ENCODE measurements at regions not wholly inside any gene's neighbourhood (a gene's known extent, or its start where the extent isn't known, plus 50 kb on each side); places are given as distances from the start of the nearest gene placed in this dataset.

- no peak for DNase-seq
- Mint-ChIP-seq H3K36me3 (ENCODE audit: low read depth) (no peaks in the 10 kb centered on the region), H3K4me3 (no peak overlapping the region), H3K27ac (no peak overlapping the region), H3K4me1 (ENCODE audit: low read depth) (no peaks in the 10 kb centered on the region), H3K9me3 (ENCODE audit: insufficient read depth) (no peaks in the 10 kb centered on the region), H3K27me3 (ENCODE audit: low read depth) (peaks cover 4% of the 10 kb centered on the region)
- ChIA-PET CTCF (no interaction called here), POLR2A (no interaction called here)
- ATAC-seq: no peak
Observed at GRCh38 chr6:21501815-21502214, 91.7 kb upstream of the SOX4 start.

DNA sequence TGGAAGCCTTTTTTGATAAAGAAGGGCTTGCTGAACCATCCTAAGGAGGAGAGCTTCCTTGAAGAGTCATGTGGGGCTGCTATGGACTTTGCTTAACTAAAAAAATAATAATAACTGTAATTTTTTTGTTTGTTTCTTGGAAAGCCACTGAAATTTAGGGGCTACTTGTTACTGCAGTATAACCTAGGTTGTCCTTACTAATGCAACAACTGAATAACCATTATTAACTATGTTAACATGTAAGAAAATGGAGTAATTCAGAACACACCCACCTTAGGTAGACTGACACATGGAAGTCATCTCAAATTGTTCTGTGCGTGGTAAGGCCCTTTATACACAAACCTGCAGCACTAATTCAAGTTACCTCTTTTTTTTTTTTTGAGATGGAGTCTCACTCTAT is 90.9 kb upstream of the SOX4 start:
- ATAC-seq: no peak
- no peak overlapping the region for H3K27ac Mint-ChIP-seq
- no peaks in the 10 kb centered on the region for H3K4me1 Mint-ChIP-seq (ENCODE audit: low read depth)
- DNase-seq: no peak
- no peaks in the 10 kb centered on the region for H3K36me3 Mint-ChIP-seq (ENCODE audit: low read depth)
- CTCF ChIA-PET: no interaction called here
- H3K9me3 Mint-ChIP-seq (ENCODE audit: insufficient read depth): no peaks in the 10 kb centered on the region
- POLR2A ChIA-PET: no interaction called here
- H3K4me3 Mint-ChIP-seq: no peak overlapping the region
- peaks cover 4% of the 10 kb centered on the region for H3K27me3 Mint-ChIP-seq (ENCODE audit: low read depth)

- Mint-ChIP-seq H3K27me3 (ENCODE audit: low read depth) (peaks cover 4% of the 10 kb centered on the region), H3K9me3 (ENCODE audit: insufficient read depth) (no peaks in the 10 kb centered on the region), H3K4me1 (ENCODE audit: low read depth) (no peaks in the 10 kb centered on the region), H3K27ac (no peak overlapping the region), H3K4me3 (no peak overlapping the region), H3K36me3 (ENCODE audit: low read depth) (no peaks in the 10 kb centered on the region)
- ChIA-PET POLR2A (no interaction called here), CTCF (no interaction called here)
- DNase-seq (no peak), ATAC-seq (no peak)
Observed at GRCh38 chr6:21504790-21505189, 88.8 kb upstream of the SOX4 start.

DNA sequence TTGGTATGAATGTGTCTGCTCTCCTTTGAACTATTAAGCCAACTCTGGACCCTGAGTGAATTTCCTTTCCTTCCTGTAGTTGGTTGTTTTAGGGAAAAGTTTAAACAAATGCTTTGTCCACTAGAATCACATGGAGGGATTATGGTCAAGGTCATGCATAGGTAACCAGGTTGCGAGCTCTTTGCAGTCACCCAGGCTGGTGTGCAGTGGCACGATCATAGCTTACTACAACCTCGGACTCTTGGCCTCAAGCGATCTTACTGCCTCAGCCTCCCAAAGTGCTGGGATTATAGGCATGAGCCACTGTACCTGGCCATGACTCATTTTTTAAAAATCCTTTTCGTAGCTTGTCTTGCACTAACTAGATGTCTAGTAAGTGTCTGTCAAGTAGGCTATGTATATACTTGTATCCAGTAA is 88.0 kb upstream of the SOX4 start:
- Mint-ChIP-seq H3K4me1 (ENCODE audit: low read depth) (no peaks in the 10 kb centered on the region), H3K9me3 (ENCODE audit: insufficient read depth) (no peaks in the 10 kb centered on the region), H3K36me3 (ENCODE audit: low read depth) (no peaks in the 10 kb centered on the region), H3K4me3 (no peak overlapping the region), H3K27me3 (ENCODE audit: low read depth) (peaks cover 4% of the 10 kb centered on the region), H3K27ac (no peak overlapping the region)
- ATAC-seq: no peak
- no peak for DNase-seq
- CTCF ChIA-PET: no interaction called here
- POLR2A ChIA-PET: no interaction called here

DNA sequence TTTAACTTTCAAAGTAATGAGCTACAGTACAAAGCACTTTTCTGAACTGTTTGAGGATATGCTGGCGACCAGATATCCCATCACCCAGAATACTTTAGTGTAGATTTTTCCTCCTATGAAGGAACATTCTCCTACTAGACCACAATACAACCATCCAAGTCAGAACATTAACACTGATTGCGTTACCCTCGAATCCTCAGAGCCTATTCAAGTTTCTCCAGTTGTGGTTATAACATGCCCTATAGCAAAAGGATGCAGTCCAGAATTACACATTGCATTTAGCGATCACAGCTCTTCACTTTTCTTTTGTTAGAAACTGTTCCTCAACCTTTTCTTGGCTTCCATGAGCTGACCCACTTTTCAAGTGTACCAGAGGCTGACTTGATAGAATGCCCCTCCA is 87.4 kb upstream of the SOX4 start:
- ATAC-seq: no peak

DNA sequence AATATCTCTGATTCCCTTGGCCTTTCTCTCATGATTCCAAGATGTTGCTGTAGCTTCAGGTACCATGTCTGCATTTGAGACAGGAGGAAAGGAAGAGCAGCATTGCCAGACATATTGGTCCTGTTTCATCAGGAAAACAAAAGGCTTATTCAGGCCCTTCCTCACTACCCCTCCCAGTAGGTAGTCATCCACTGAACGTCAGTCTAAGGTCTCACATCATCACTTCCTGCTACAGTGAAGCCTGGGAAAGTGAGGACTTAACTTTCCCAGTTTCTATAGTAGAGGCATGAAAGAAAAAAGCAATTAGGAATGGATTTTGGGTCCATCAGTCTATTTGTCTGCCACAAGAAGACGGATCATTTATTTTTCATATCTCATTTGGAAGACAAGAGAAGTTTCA is 85.7 kb upstream of the SOX4 start:
- Mint-ChIP-seq H3K27me3 (ENCODE audit: low read depth) (peaks cover 1% of the 10 kb centered on the region), H3K36me3 (ENCODE audit: low read depth) (no peaks in the 10 kb centered on the region), H3K27ac (no peak overlapping the region), H3K4me1 (ENCODE audit: low read depth) (no peaks in the 10 kb centered on the region), H3K4me3 (no peak overlapping the region), H3K9me3 (ENCODE audit: insufficient read depth) (no peaks in the 10 kb centered on the region)
- DNase-seq: no peak
- POLR2A ChIA-PET: no interaction called here
- ATAC-seq: no peak
- CTCF ChIA-PET: no interaction called here

More for the DNA sequence above, 87.4 kb upstream of the SOX4 start:
- Mint-ChIP-seq H3K4me1 (ENCODE audit: low read depth) (no peaks in the 10 kb centered on the region), H3K27ac (no peak overlapping the region), H3K27me3 (ENCODE audit: low read depth) (peaks cover 1% of the 10 kb centered on the region), H3K36me3 (ENCODE audit: low read depth) (no peaks in the 10 kb centered on the region), H3K4me3 (no peak overlapping the region), H3K9me3 (ENCODE audit: insufficient read depth) (no peaks in the 10 kb centered on the region)
- ChIA-PET CTCF (no interaction called here), POLR2A (no interaction called here)
- DNase-seq: no peak

DNA sequence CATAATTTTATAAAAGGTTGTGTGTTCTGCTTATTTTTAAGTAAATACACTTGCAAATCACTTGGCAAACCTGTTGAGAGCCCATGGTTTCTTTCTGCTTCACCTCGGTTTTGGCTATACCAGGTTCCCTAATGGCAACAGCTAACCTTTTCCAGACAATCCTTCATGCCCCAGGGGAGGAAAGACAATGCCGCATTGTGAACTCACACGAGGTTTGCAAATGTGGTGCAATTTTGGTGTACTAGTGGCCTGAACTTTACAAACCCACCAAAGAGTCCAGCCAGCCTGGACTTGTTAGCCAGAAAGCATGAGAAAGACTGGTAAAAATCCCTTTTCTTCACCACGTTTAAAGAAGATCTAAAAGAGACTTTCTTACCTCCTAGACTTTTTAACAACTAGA is 84.8 kb upstream of the SOX4 start:
- no peaks in the 10 kb centered on the region for H3K36me3 Mint-ChIP-seq (ENCODE audit: low read depth)
- H3K4me1 Mint-ChIP-seq (ENCODE audit: low read depth): no peaks in the 10 kb centered on the region
- ATAC-seq (no peak), DNase-seq (no peak)
- CTCF ChIA-PET: no interaction called here
- no peak overlapping the region for H3K27ac Mint-ChIP-seq
- H3K9me3 Mint-ChIP-seq (ENCODE audit: insufficient read depth): no peaks in the 10 kb centered on the region
- H3K4me3 Mint-ChIP-seq: no peak overlapping the region
- POLR2A ChIA-PET: no interaction called here
- peaks cover 4% of the 10 kb centered on the region for H3K27me3 Mint-ChIP-seq (ENCODE audit: low read depth)

- ATAC-seq (no peak), DNase-seq (no peak)
- Mint-ChIP-seq H3K27ac (no peak overlapping the region), H3K4me3 (no peak overlapping the region), H3K36me3 (ENCODE audit: low read depth) (no peaks in the 10 kb centered on the region), H3K9me3 (ENCODE audit: insufficient read depth) (no peaks in the 10 kb centered on the region), H3K27me3 (ENCODE audit: low read depth) (peaks cover 2% of the 10 kb centered on the region), H3K4me1 (ENCODE audit: low read depth) (no peaks in the 10 kb centered on the region)
- POLR2A ChIA-PET: no interaction called here
- CTCF ChIA-PET: no interaction called here
Observed at GRCh38 chr6:21511891-21512550, 81.5 kb upstream of the SOX4 start.

DNA sequence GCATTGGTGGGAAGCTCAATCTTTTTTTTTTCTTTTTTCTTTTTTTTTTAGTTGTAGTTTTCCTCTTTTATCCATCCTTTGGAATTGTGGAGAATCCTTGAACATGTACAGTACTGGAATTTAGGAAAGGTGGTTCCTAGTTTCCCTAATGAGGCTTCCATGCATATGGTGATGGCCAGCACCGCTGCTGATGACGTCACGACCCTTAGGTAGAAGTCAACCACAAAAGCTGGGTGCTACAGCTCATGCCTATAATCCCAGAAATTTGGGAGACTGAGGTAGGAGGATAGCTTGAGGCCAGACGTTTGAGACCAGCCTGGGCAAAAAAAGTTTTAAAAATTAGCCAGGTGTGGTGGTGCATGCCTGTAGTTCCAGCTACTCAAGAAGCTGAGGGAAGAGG is 79.3 kb upstream of the SOX4 start:
- ChIA-PET CTCF (no interaction called here), POLR2A (no interaction called here)
- Mint-ChIP-seq H3K27me3 (ENCODE audit: low read depth) (peaks cover 2% of the 10 kb centered on the region), H3K36me3 (ENCODE audit: low read depth) (no peaks in the 10 kb centered on the region), H3K4me1 (ENCODE audit: low read depth) (no peaks in the 10 kb centered on the region), H3K27ac (no peak overlapping the region), H3K4me3 (no peak overlapping the region), H3K9me3 (ENCODE audit: insufficient read depth) (no peaks in the 10 kb centered on the region)
- ATAC-seq (no peak), DNase-seq (no peak)

GRCh38 chr6:21518317-21518716 is 75.2 kb upstream of the SOX4 start:
- ATAC-seq: no peak
- H3K4me3 Mint-ChIP-seq: no peak overlapping the region
- no peak for DNase-seq
- H3K4me1 Mint-ChIP-seq (ENCODE audit: low read depth): no peaks in the 10 kb centered on the region
- ChIA-PET CTCF (no interaction called here), POLR2A (no interaction called here)
- peaks cover 6% of the 10 kb centered on the region for H3K27me3 Mint-ChIP-seq (ENCODE audit: low read depth)
- no peaks in the 10 kb centered on the region for H3K9me3 Mint-ChIP-seq (ENCODE audit: insufficient read depth)
- H3K36me3 Mint-ChIP-seq (ENCODE audit: low read depth): no peaks in the 10 kb centered on the region
- no peak overlapping the region for H3K27ac Mint-ChIP-seq

DNA sequence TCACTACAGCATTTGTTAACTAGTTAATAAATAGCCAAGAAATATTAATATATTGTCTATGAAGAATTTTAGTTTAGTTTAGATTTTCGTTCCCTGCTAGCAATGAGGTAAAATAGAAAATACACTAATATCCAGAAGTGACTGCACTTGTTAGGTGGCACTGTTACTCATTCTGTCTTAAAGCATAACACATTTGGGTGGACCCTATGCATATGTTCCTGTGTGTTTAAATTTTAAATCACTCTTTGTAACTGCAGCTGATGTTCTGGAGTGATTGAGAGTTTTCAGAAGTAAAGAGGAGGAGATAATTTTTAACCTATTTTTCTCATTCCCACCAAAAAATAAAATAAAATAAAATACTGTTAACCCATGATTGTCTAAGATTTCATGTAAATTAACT is 73.9 kb upstream of the SOX4 start:
- CTCF ChIA-PET: no interaction called here
- Mint-ChIP-seq H3K4me1 (ENCODE audit: low read depth) (no peaks in the 10 kb centered on the region), H3K4me3 (no peak overlapping the region), H3K27ac (no peak overlapping the region), H3K9me3 (ENCODE audit: insufficient read depth) (no peaks in the 10 kb centered on the region), H3K36me3 (ENCODE audit: low read depth) (no peaks in the 10 kb centered on the region), H3K27me3 (ENCODE audit: low read depth) (peaks cover 6% of the 10 kb centered on the region)
- no peak for ATAC-seq
- DNase-seq: no peak
- POLR2A ChIA-PET: no interaction called here

DNA sequence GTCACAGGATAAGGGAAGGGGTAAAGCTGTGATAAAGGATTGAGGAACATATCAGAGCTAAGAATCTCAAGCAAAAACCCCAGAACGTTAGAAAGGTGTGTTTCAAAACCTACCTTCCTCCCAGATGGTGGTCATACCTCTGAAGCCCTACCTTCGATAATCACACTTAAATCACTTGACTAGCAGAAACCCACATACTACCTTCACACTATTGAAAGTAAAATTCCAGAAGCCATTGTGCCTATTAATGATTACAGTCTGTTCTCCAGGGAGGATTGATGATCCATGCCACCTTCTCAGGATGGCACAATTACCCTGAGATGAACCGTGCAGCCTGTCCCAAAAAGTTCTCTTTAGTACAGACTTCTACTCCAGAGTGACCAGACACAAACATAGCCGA is 72.3 kb upstream of the SOX4 start:
- CTCF ChIA-PET: no interaction called here
- Mint-ChIP-seq H3K4me1 (ENCODE audit: low read depth) (no peaks in the 10 kb centered on the region), H3K4me3 (no peak overlapping the region), H3K27me3 (ENCODE audit: low read depth) (peaks cover 6% of the 10 kb centered on the region), H3K36me3 (ENCODE audit: low read depth) (no peaks in the 10 kb centered on the region), H3K9me3 (ENCODE audit: insufficient read depth) (no peaks in the 10 kb centered on the region), H3K27ac (no peak overlapping the region)
- no peak for ATAC-seq
- POLR2A ChIA-PET: no interaction called here
- DNase-seq: no peak

DNA sequence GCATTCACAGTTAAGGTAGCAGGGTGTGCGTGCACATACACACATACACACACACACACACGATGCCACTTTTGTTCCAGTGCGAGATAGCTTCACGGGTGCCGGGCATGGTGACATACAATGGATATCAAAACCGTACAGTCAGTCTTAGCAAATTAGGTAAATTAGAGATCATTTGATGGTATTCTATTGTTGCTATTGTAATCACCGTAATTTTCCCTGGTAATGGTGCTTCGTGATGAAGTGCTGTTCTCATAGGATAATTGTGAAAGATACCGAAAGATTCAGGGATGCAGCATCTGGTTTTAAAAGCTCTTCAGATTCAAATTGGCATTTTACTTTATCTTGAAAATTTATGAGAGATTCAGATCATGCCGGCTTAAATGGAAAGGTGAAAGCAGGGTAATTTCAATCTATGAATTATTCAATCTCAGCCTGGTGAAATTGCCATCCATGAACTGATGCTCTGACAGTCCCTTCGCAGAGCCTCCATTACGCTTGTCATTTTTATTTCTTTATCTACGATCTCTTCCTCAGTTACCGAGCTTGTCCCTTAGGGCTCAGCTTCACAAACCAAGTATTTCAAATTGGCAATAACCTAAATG is 71.3 kb upstream of the SOX4 start:
- Mint-ChIP-seq H3K4me3 (no peak overlapping the region), H3K36me3 (ENCODE audit: low read depth) (no peaks in the 10 kb centered on the region), H3K9me3 (ENCODE audit: insufficient read depth) (no peaks in the 10 kb centered on the region), H3K27ac (no peak overlapping the region), H3K27me3 (ENCODE audit: low read depth) (peaks cover 6% of the 10 kb centered on the region), H3K4me1 (ENCODE audit: low read depth) (no peaks in the 10 kb centered on the region)
- ChIA-PET POLR2A (no interaction called here), CTCF (no interaction called here)
- ATAC-seq (no peak), DNase-seq (no peak)

Data from activated CD8-positive, alpha-beta T cell treated with anti-CD3 and anti-CD28 coated beads, Interleukin-2, amount 10 ng/mL, durations not matched to agents 7 days and 5 days (primary cell).